NCI-H2029 (cell line): ENCODE measurements at regions not wholly inside any gene's neighbourhood (a gene's known extent, or its start where the extent isn't known, plus 50 kb on each side); places are given as distances from the start of the nearest gene placed in this dataset.
"Not testable (repeated sequence)": the region's sequence is repeated elsewhere in the genome, so short reads cannot be mapped to it uniquely, and the experiment has no call there.

Experiments
- DNase-seq: peaks from one replicate; lab custom pipeline; 2025; lab: John Stamatoyannopoulos, UW

GRCh38 chr2:118464546-118465265 lies 376.4 kb downstream of the INSIG2 start:
- DNase-seq = no peak

DNA sequence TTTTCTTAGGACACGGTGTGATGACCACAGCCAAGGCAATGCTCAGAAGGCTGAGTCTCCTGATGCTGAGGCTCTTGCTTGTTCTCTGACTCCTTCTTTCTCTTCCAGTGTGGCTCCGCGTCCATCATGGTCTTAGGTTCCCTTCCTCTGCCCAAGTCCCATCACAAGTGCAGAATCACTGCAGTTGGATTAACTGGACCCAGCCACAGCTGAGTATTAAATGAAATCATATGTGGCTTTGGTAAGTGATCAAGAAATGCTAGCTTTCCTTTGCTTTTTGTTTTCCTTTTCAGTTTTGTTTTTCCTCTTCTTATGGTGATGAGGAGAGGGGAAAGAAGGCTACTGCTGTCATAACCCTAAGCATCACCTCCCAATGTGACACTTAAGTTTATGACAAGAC lies 375.8 kb downstream of the INSIG2 start:
- DNase-seq = no peak

DNA sequence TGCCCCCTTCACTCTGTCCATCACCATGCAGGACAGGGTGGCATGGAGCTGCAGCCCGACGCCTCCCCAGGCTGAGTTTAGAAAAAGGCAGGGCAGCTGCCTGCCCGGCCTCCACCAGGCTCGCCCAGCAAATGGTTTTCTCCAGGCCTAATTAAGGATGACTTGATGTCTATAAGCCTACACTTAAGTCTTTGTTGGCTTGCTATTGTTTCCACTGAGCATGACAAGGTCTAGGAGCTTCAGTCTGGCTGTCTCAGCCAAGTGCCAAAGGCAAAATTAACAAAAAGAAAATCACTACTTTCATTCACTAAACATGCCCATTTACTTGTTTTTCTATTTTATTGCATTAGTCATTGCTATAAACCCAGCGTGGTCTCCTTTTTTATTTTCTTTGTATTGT lies 372.2 kb downstream of the INSIG2 start:
- DNase-seq = no peak

DNA sequence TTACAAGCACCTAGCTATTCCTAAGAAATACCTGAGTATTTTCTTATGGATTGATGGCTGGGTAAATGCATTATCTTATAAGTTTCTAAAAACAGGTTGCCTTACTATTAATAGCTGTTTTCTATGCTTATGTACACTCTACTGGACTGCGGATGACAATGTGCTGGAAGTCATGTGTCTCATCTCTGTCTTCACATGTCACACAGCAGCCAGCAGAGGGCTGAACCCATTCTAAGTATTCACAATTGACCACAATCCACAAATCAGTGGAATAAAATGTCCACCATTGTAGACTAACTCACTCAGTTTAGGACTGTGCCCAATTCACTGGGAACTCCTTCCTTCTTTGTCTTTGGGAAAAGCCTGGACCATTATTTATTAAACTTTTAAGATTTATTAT lies 371.2 kb downstream of the INSIG2 start:
- no peak for DNase-seq

DNA sequence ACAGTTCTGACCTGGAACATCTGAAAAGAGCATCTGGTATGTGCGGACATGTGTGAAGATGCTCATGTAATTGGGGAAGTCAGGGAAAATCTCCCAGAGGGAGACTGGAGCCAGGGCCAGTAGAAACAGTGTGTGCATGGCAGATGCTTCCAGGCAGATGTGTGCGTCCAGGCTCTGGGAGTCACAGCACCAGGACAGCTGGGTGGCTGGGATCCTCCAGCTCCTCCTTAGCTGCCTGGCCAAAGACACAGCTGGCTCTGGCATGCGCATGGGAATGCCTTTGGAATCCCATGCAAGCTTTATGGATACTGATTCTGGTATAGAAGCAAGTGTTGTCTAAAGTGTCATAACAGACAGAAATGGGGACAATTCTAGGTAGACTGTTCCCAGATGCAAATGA lies 369.7 kb downstream of the INSIG2 start:
- DNase-seq = no peak

DNA sequence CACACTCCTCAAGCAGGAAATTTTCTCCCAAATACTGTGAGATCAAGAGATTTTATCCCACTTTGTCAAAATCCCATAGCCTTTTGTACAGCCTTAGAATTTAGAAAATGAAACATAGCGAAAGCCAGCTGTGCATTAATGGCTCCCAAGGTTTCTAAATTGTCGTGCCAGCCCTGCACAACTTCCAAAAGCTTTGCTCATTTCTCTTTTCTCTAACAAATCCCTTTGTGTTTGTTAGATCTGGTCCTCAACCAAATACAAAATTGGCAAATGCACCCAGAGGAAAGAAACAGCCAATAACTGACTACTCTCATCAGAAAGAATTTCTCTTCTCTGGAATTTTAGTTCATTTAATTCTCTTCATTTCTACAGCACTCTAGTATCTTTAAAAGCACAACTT lies 361.1 kb downstream of the INSIG2 start:
- DNase-seq = no peak

DNA sequence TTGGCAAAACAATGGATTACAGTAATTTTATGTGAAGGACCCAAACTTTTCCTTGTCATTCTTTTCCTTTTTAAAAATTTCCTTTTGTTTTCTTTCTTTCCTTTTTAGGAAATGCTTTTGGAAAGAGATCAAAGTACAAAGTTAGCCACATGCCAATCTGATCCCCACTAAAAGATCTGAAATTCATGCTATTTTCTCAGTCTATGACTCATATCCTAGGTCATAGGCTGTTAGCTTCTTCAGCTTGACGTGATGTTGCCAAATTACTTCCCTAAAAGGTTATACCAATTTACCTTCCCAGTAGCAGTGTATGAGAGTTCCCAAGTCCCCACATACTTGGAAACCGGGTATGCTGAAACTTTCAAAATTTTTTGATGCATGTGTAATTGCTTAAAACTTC lies 355.3 kb downstream of the INSIG2 start:
- no peak for DNase-seq

- DNase-seq = no peak
These were observed 354.8 kb downstream of the INSIG2 start for GRCh38 chr2:118442996-118443553.

- DNase-seq = no peak
These were observed 353.8 kb downstream of the INSIG2 start for GRCh38 chr2:118442046-118442445.

- no peak for DNase-seq
These were observed 352.3 kb downstream of the INSIG2 start for GRCh38 chr2:118440404-118441098.

GRCh38 chr2:118437501-118437900 lies 349.2 kb downstream of the INSIG2 start:
- no peak for DNase-seq

DNA sequence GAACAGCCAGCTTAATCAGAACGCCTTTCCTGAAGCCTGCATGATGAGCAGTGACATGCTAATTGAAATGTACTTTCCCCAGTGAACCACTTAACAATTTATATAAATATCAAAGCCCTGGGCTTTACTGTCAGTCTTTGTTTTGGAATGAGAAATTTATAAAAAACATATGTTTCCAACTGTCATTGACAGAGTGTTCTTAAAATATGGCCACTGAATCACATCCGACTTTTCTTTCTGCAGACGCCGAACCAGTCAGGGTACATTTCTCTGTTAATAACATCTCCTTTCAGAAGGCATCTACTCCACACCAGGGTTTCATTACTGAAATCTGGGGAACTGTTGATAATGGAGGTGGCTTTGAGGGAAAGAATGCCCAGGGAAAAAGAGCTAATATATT lies 343.7 kb downstream of the INSIG2 start:
- no peak for DNase-seq

GRCh38 chr2:118431586-118431985 lies 343.3 kb downstream of the INSIG2 start:
- DNase-seq = no peak

GRCh38 chr2:118431165-118431517 lies 342.9 kb downstream of the INSIG2 start:
- no peak for DNase-seq

DNA sequence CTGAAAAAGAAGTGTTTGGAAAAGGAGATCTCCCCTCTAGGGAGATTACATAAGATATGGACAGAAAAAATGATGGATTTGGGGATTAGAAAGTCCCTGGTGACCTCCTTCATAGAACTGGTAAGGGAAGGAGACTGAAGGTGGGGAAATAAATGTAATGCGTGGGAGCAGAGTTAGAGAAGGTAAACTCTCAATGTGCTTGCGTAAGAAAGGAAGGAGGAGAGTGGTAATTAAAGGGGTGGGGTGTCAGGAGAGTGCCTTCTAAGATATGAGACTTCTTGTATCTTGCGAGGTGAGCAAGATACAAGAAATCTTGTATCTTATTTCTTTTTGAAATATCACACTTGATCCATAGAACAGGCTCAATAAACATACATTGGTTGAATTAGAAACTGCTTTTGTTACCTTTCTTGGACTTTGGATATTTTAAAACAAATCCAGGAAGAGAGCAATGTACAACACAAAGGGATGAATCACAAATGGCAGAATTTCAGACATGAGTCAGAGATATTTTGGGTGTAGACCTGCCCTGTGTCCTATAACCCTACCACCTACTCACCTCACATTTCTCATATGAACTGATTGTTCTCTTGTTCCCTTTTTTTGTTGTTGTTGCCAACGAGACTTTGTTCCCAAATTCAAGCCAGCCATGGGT lies 342.4 kb downstream of the INSIG2 start:
- no peak for DNase-seq

DNA sequence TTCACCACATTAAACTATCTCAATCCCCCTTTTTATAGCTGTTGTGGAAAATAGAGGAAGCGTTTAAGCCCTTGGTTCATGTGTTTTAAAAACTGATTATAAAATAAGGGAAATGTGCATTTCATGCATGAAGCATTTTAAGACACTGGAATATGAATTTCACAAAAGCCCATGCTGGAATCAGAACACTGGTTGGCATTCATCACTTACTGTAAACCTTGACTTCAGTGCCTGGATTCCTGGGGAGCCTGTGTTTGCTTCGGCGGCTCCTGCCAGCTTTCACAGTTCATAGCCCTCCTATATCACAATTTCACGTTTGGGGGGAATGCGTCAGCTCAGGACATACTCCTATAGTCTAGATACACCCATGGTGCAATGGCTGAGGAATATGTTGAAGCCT lies 336.9 kb downstream of the INSIG2 start:
- no peak for DNase-seq

GRCh38 chr2:118423776-118424175 lies 335.5 kb downstream of the INSIG2 start:
- no peak for DNase-seq

DNA sequence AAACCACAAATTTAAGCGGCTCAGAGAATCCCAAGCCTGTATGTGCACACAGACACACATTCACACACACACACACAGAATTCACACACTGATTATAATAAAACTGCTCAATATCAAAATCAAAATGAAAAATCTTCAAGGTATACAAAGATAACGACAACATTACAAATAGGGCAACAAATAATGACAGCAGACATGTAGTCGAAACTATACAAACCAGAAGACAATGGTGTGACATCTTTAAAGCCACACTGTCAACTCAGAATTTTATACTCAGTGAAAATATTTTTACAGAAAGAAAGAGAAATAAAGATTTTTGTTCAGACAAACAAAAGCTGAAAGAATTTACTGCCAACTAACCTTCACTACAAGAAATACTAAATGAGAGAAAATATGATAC lies 333.4 kb downstream of the INSIG2 start:
- DNase-seq = no peak

GRCh38 chr2:118417406-118418120 lies 329.3 kb downstream of the INSIG2 start:
- no peak for DNase-seq

GRCh38 chr2:118415186-118415585 lies 326.9 kb downstream of the INSIG2 start:
- not testable (repeated sequence) for DNase-seq

GRCh38 chr2:118403658-118404451 lies 315.6 kb downstream of the INSIG2 start:
- DNase-seq = no peak

- DNase-seq = no peak
These were observed 300.5 kb downstream of the INSIG2 start for GRCh38 chr2:118388771-118389170.
